HG02571 (cell line): ENCODE measurements at regions not wholly inside any gene's neighbourhood (a gene's known extent, or its start where the extent isn't known, plus 50 kb on each side); places are given as distances from the start of the nearest gene placed in this dataset.

Source experiments
- ATAC-seq: cut with Tn5 transposase; IDR thresholded peaks from one replicate; pipeline ENCODE4 v1.9.1; 2021; ENCODE audit warnings: mild to moderate bottlenecking, moderate library complexity; ENCODE audit not compliant: unreplicated experiment

DNA sequence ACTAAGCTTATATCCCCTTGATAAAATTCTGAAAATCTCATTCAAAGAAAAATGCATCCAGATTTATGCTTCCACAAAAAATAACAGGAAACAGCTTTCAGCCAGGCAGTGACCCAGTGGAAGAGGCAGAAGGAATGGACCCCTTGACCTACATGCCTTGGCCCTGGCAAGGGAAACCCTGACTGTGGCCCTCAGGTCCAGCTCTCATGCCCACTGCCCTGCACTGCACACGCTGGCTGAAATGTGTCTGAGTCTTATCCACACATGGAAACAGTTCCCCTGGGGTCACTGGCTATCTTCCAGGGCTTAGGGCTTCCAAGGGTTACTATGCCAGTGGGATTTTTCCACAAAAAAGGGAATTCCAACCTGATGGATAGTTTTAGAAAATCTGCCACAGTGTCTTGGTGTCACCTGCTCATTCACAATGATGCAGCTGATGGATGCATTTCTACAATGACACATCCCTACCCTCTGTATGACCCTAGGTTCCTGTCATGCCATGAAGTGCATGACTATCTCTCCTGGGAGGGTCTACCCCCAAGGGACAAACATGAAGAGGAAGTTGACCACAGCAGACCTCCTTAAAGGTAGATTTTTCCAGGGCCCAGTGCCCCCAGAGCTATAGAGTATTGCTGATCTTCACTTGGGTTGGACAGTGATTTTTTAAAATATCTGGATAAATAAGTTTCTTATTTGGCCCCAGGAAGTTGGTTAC is 121.9 kb upstream of the CD93 start:
- no peak for ATAC-seq

DNA sequence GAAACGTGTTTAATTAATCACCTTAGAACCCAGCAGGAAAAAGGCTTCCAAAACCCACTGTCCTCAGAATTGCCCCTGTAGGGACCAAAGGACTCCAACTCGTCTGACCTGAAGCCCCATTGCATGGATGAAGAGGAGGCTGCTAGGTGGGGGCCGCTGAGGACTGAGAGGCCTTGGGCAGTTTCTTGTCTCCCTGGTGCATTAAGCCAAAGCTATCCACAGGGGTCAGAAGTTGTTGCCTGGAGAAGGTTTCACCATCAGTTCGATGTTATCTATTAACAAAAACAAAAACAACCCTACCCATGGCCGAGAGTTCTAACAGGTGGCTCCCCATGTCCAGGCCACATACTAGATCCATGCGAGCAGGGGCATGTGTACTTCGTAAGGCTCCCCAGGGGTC is 120.9 kb upstream of the CD93 start:
- ATAC-seq: no peak

DNA sequence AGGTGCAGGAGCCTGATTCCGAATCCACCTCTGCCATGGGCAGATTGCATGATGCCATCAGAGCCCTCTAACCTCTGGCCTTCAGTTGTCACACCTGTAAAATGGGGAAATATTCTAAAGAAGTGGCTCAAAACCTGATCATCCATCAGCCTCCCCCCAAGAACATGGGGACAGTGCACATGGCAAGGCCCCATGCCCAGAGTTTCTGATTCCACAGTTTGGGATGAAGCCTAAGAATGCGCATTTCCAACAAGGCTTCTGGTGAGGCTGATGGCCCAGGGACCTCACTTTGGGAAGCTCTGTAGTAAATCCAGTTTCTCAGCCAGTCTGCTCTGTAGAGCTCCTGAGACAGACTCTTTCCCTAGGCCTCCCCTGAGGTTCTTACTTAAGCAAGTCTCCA is 119.9 kb upstream of the CD93 start:
- ATAC-seq: no peak

DNA sequence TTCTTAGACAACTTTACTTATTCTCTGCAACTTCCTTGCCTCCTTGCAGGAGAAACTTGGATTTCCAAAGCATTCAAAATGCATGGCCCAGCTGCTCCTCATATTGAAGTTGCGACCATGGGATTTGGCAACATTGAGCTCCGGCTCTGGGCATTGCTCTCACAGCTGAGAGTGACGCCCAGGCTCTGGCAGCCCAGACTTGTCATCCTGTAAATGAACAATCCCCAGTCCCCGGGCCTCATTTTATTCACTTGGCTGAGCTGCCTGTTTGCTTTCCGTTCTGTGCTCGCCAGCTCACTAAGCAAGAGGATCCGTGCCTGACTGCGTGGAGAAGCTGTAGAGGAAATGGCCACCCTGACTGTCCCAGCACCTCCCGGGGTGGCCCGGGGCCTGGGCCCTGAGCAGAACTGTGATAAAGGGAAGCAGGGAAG is 119.5 kb upstream of the CD93 start:
- no peak for ATAC-seq

DNA sequence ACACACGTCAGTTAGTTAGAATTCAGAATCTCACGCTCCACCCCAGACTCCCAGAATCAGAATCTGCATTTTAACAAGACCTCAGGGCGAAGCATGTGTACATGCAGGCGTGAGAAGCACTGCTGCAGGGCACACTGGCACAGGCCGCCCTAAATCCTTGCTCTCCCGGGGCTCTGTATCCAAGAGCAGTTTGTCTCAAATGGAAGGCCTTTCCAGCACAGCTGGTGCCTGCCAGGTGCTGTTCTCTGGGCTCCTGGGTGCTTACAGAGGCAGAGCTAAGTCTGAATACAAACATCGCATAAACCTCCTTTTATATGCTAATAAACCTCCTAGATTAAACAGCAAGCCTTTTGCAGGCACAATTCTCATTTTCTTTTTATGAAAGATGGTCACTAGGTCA is 119.1 kb upstream of the CD93 start:
- ATAC-seq: no peak

DNA sequence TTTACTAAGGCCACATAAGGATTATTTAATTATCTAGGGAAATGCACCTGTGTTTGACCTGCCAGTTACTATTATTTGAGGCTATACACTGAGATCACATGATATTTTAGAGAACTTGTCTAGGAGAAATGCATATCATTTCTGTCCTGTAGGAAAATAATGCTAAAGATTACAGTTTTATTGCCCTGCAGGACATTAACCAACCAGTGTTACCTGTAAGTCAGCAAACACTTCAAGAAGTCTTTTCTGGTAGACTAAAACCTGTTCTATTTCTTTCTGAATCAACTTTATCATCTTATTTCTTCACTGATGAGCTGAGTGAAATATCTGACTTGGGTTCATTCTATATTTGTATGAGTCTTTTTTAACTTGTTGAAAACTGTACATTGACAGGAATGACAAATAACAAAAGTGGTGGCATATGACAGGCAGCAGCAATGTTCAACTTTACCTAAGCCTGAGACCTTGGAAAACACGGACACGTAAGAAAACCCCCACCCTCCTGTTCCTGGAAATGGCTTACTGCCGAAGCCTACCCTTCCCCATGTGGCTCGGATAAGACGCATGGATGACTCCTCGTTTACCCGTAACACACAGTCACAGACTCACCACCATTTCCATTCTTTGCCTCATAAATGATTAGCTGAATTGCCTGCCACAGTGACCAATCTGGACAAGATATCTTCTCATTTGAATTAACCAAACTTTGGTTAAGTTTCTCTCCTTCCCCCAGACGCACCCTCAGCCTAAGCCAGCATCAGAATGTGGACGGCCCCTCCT is 118.0 kb upstream of the CD93 start:
- no peak for ATAC-seq

DNA sequence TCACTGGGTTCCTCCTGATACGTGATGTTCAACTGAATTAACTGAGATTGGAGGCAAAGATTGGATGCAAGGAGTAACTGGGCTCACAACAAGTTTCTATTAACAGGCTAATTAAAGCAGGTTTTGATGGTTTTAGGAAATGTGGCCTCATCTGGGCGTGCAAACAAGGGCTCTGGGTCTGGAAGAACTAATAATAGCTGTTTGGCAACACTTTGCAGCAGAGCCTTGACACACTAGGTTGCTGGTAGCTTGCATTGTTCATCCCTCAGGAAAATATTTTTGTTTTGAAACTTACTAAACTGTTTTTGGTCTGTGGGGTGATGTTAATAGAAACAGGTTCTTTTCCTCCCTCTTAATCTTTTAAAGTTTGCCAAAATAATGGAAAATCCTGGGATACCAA is 117.2 kb upstream of the CD93 start:
- ATAC-seq: no peak

DNA sequence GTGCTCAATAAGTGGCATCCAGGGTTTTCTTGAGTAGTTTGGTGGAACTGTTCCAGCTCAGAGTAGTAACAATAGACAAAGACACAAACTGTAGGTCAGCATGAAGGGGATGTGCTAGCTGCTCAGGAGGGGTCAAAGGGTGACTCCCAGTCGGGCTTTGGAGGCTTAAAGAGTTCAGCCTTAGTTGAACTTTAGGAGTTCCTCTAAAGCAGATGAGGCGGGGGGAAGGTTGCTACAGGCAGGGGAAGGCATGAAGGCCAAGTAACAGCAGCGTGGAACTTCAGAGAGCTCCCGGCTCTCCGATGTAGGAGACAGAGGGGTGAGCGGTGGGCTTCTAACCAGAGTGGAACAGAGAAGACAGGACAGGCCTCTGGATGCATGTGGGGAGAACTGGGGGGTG is 115.5 kb upstream of the CD93 start:
- ATAC-seq: no peak

DNA sequence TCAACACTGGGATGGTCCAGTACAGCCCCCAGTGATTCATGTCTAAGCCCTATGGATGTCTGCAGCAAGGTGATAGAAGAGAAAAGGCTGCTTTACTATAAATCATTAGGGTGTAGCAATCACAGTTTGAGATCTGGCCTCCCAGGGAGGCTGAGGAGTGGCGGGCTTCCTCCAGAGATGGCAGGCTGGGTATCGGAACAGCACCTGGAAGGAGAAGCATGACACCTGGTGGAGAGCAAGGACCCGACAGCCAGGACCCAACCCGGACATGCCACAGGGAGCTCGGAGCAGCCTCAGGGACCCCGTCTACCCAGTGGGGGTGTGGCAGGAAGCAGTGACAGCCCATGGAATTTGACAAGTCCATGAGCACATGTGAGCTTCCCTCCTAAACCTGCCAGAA is 114.8 kb upstream of the CD93 start:
- ATAC-seq: no peak

DNA sequence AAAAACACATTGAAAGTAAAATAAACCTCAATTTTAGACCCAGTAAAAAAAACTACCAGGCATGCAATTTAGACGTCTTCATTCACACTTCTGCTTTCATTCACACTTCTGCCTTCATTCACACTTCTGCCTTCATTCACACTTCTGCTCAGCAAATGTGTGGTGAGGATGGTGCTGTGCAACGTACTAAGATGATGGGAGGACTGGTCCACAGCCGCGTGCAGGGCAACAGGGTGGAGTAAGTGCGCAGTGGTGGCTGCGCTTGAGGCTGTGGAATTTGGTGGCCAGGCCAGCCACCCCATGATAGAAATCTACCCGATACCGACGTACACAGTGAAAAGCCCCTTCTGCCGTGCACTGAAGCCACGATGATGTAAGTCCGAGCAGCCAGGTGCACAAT is 114.3 kb upstream of the CD93 start:
- ATAC-seq: no peak

DNA sequence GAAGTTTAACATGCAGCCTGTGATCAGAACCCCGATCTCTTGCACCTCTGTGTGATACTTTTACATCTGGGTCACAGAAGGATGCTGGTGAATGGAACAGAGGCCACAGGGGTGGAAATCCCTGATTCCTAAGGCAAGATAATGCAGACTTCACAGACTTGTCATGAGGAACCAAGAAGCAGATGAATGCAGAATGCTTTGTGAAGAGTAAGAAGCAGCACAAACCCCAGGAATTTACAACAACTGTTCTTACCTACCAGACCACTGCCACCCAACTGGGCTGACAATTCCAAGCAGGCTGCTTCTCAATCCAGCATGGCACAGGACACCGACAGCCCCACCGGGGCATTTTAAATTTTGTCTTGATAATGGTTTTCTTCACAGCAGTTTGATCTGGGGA is 113.2 kb upstream of the CD93 start:
- ATAC-seq: no peak

DNA sequence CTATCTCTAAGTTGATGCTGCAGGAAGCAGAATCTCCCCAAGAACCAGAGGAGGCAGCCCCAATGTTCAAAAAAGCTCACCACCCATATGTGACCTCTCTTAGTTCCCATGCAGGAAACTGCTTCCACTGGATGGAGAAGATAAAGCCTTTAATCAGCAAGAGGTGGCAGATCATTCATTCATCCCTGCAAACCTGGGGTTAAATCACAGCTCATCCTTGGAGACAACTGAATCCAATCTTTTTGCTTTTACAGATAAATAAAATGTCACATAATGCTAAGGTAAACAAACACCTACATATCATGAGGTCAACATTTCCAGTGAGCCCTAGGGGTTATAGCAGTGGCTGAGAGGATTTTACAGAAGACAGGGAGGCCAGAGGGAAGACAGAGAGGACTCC is 112.7 kb upstream of the CD93 start:
- ATAC-seq: no peak

DNA sequence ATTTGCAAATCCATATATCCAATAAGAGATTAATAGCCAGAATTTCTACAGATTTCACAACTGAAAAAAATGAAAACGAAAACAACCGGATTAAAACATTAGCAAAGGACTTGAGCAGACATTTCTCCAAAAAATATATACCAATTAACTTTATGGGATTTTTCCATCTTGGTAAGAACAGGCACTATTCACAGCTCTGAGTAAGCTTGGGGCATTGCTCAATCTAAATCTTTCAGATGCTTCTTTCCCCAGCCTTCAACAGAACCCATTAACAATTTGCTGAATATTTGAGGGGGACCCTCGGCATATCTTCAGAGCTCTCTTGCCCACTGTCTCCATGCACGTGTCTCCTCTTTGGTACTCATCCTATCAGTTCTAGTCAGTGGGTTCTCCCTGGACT is 111.7 kb upstream of the CD93 start:
- ATAC-seq: no peak

DNA sequence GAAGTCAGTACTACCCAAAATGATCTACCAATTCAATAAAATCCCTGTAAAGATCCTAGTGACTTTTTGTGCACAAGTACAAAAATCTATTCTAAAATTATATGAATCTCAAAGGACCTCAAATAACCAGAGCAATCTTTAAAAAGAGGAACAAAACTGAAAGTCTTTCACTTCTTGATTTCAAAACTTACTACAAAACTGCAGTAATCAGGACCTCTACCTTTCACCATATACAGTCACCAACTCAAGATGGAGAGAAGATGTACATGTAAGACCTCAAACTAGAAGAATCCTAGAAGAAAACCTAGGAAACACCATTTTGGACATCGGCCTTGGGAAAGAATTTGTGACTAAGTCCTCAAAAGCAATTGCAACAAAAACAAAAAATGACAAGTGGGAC is 109.5 kb upstream of the CD93 start:
- ATAC-seq: no peak

DNA sequence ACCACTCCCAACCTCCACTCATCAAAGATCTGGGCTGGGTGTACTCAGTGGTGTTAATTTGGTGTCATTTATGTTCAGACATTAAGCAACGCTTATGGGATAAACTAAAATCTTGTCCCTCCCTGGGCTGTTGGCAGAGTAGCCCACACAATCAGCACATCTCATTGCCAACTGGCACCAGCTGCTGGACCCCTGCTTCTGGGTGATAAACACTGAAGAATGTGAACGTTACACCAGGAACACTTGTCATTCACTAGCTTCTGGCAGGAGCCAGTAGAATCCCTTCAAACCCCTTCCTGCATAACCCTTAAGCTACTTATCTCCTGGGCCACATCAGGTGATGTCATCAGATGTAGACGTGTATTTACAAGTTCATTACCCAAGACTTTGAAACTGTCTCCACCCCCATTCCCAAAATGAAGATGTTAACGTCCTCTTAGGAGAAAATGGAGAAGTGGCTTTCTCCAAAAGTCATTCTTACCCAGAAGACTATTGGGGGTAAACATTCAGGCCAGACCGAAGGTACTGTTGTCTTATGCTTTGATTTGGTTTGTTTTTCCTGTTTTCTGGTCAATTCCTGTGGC is 107.8 kb upstream of the CD93 start:
- no peak for ATAC-seq

DNA sequence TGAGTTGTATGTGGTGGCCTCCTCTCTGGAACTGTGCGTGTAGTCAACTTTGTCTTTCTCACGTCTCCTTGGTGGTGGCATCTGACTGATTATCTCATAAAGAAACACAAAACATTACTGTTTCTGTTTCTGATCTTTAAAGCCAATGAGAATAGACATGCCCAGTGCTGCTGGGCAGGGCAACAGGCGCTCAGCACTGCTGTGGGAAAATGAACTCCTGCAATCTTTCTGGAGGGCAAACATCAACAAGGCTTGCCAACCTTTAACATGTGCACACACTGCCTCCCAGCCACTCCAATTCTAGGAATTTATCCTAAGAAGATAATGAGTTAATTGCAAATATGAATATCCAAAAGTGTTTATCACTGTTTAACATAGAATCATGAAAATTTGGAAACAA is 106.3 kb upstream of the CD93 start:
- ATAC-seq: no peak

DNA sequence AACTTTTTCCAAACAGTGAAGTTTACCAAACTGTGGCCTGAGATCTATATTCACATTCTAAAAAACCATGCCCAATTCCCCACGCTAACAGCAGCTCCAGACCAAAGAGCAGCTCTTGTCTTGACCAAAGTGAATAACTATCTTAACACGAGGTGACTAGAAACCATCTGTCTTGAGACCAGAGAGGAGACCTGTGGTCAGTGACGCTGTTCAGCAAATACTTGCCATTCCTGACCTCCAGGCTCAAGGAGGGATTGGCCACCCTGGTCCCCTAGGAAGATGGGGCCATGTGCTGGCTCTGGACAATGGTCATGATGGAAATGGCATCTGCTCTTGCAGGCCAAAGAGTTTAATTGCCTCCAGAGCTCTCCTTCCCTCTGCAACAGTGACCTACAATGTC is 104.4 kb upstream of the CD93 start:
- no peak for ATAC-seq

DNA sequence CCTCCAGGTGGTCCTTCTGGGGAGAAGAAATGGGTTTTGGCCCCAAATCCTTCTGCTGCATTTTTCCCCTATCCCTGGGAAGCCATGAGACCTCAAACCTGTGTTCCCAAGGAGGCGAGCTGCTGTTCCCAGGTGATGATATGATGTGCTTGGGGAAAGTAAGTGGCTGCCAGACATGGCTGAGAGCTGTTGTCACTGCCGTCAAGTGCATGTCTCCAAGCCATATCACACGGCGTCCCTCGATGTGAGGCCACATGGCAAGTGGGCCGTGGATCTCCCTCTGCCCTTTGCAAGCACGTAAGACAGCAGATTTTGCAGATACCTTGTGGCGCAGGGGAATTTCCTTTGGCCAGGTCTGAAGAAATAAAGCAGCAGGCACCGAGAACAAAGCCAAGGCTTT is 103.7 kb upstream of the CD93 start:
- no peak for ATAC-seq

DNA sequence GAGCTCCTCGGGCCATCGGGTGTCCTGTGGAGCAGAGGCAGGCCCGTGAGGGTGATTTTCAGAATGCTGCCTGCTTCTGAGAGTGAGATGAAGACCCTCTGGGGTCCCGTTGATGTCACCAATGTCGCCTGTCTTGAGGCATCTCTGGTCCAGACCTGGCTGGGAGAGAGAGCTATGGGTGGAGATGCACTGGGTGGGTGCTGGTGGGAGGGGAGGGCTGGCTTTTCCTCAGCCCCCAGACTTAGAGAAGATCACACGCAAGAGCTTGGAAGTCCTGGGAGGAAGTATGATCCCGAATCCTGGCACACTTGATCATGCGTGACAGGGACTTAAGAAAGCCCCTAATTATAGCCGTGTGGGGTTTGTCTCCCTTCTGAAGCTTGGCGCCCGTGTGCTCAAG is 103.2 kb upstream of the CD93 start:
- no peak for ATAC-seq

DNA sequence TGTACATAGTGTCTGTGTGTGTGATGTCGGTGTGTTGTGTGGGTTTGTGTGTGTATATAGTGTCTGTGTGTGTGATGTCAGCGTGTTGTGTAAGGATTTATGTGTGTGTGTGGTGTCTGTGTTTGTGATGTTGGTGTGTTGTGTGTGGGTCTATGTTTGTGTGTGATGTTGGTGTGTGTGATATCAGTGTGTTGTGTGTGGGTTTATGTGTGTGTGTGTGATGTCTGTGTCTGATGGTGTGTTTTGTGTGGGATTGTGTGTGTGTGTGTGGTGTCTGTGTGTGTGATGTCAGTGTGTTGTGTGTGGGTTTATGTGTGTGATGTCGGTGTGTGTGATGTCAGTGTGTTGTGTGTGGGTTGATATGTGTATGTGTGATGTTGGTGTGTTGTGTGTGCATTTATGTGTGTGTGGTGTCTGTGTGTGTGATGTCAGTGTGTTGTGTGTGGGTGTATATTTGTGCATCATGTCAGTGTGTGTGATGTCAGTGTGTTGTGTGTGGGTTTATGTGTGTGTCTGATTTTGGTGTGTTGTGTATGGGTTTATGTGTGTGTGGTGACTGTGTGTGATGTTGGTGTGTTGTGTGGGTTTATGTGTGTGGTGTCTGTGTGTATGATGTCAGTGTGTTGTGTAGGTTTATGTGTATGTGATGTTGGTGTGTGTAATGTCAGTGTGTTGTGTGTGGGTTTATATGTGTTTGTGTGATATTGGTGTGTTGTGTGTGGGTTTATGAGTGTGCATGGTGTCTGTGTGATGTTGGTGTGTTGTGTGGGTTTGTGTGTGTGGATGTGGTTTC is 102.4 kb upstream of the CD93 start:
- ATAC-seq: no peak

DNA sequence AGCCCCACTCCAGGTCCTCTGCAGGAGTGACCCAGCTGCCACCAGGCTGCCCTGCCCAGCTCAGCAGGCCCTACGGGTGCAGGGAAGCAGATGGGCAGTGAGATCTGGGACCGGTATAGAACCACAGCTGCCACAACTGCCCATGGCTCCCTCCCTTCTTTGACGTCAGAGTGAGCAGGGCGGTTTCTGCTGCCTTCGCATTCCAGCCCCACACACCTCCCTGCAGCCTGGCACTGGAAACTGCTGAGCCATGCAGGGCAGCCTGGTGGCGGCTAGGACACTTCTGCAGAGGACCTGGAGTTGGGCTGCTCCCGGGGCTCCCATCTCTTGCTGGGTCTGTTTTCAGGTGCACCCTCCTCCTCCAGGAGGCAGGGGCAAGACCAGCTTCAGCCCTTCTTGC is 101.6 kb upstream of the CD93 start:
- ATAC-seq: no peak

DNA sequence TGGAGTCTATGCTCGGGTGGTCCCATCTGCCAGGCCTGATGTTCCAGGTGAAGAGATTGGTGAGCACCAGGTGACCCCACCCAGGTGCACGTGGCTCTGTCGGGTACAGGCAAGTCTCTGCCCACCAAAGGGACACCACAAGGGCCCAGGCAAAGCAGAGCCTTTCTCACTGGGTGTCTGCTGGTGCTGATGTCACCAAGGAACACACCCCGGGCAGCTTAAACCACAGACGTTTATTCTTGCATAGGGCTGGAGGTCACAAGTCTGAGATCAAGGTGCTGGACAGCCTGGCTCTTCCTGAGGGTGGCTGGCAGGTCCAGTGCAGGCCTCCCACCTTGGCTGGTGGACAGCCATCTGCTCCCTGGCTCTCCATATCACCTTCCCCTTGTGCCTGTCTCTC is 100.7 kb upstream of the CD93 start:
- no peak for ATAC-seq
